ENCODE measurements at regions not wholly inside any gene's neighbourhood (a gene's known extent, or its start where the extent isn't known, plus 50 kb on each side); places are given as distances from the start of the nearest gene placed in this dataset.

GRCh38 chr9:126270556-126270955 lies 56.1 kb upstream of the MVB12B start:
- H3K4me3 ChIP-seq (ENCODE audit: low read length) = no peak overlapping the region
- DNase-seq (ENCODE audit: low read depth) = no peak
- no peak for TF ChIP-seq CTCF (conservative IDR thresholded peaks at IDR 0.05; ENCODE audit: low read depth, low read length)

- H3K4me3 ChIP-seq (ENCODE audit: low read length) = no peak overlapping the region
- TF ChIP-seq CTCF (conservative IDR thresholded peaks at IDR 0.05; ENCODE audit: low read depth, low read length) = no peak
- peak; percentile 20 for DNase-seq (ENCODE audit: low read depth)
These were observed 51.1 kb upstream of the MVB12B start for GRCh38 chr9:126275386-126276001.

GRCh38 chr9:126276056-126276728 lies 50.4 kb upstream of the MVB12B start:
- no peak for TF ChIP-seq CTCF (conservative IDR thresholded peaks at IDR 0.05; ENCODE audit: low read depth, low read length)
- H3K4me3 ChIP-seq (ENCODE audit: low read length) = no peak overlapping the region
- DNase-seq (ENCODE audit: low read depth) = no peak

Data from retinal pigment epithelial cell (primary cell).